Fibroblast of mammary gland (primary cell): ENCODE measurements at regions not wholly inside any gene's neighbourhood (a gene's known extent, or its start where the extent isn't known, plus 50 kb on each side); places are given as distances from the start of the nearest gene placed in this dataset.
A peak's percentile ranks its signal among the peaks of the same experiment; 100 is the strongest.

ENCODE experiments used
- DNase-seq: peaks from one replicate; pipeline ENCODE4 v3.0.0-alpha.2; 2010; ENCODE audit warnings: low read depth
- H3K4me3 ChIP-seq: 2 replicates; pipeline ENCODE4 v1.5.1; 2011; ENCODE audit warnings: low read depth, mild to moderate bottlenecking, low read length, moderate library complexity; ENCODE audit not compliant: control insufficient read depth
- TF ChIP-seq, protein P1 (sequence below): conservative IDR thresholded peaks from 2 replicates; pipeline ENCODE4 v1.5.1; 2011; ENCODE audit warnings: low read depth, low read length, inconsistent platforms; ENCODE audit not compliant: control insufficient read depth, insufficient read depth

DNA sequence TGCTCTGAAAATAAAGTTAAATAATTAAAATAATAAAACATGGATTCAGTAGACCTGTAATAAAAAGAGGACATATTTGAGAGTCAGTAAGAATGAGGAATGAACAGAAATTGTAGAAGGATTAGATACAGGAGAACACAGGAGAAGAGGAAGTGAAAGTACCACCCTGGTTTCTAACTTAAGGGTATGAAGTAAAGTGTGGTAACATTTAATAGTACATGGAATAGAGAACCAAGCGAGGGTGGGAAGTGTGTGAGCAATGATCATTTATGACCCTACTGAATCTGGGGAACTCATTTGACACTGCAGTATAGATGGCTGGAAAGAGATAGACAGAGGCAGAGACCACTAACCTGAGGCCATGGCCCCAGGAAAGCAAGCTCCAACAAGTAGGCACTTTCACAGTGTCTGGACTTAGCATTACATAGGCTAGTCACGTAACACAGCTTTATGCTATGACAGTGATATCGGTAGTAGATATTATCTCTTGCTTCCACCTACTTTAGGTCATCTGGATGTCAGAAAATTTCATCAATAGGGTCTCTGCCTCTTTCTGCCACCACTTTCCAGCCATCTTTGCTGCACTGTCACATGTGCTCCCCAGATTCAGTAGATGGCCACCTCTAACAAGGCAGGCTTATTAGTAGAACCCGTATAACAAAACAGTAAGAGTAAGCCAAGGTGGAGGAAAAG, 633.9 kb upstream of the MIR17HG start:
- H3K4me3 ChIP-seq: no peak overlapping the region
- no peak for DNase-seq
- TF ChIP-seq, protein P1, sequence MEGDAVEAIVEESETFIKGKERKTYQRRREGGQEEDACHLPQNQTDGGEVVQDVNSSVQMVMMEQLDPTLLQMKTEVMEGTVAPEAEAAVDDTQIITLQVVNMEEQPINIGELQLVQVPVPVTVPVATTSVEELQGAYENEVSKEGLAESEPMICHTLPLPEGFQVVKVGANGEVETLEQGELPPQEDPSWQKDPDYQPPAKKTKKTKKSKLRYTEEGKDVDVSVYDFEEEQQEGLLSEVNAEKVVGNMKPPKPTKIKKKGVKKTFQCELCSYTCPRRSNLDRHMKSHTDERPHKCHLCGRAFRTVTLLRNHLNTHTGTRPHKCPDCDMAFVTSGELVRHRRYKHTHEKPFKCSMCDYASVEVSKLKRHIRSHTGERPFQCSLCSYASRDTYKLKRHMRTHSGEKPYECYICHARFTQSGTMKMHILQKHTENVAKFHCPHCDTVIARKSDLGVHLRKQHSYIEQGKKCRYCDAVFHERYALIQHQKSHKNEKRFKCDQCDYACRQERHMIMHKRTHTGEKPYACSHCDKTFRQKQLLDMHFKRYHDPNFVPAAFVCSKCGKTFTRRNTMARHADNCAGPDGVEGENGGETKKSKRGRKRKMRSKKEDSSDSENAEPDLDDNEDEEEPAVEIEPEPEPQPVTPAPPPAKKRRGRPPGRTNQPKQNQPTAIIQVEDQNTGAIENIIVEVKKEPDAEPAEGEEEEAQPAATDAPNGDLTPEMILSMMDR: no peak

DNA sequence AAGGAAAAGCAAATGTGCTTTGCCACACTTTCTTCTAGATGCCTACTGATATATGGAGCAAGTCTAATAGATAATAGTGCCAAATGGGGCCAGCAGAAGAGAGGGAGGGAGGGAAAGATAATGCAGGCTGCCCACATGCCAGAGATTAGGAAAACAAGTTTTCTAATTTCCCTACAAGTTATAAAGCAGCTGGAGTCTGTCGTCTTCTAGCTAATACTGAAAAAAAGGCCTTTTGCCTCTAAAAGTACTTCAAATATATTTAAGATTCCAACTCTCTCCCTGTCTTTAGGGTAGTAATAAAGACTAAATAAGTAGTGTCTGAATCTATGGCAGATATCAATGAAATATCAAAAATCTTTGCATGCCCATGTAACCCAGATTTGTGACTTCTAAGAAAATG, 632.0 kb upstream of the MIR17HG start:
- no peak for DNase-seq
- H3K4me3 ChIP-seq: no peak overlapping the region
- TF ChIP-seq, protein P1: no peak

DNA sequence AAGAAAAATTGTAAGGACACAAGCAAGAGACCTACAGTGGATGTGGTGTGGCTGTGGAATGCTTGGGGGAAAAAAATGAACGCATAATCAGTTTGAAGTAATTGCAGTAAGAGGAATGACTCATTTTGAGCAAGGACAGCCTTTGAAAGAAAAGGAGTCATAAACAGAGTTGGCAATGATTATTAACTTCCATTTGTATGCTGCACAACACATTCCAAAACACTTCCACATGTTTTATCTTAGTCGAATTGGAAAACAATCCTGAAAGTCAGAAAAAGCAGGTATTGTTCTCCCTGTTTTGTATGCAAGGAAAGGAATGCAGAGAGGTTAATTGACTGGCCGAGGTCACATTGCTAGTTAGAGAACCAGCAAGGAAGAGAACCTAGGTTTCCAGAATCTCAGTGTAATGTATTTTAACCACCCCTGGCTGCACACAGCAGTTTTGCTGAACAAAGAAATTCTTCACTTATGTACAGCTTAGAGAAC, 630.0 kb upstream of the MIR17HG start:
- TF ChIP-seq, protein P1: no peak
- no peak overlapping the region for H3K4me3 ChIP-seq
- DNase-seq: peak; percentile 85

DNA sequence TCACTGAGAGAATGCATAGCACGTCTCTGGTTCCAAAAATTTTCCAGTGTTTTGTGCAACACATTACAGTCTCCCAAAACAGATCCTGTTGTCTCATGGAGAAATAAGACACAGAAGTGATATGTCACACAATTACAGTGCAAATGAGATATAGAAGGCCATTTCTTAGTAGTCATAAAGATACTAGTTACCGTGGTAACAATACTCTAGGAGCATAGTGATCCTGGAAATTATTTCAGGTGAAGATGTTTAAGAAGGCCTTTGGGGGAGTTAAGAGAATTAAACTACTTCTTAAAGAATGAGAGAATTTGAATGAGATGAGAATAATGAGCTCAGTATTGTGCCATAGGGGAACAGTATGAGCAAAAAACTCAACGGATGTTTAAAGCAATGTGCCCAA, 628.0 kb upstream of the MIR17HG start:
- H3K4me3 ChIP-seq: no peak overlapping the region
- TF ChIP-seq, protein P1: no peak
- DNase-seq: no peak

DNA sequence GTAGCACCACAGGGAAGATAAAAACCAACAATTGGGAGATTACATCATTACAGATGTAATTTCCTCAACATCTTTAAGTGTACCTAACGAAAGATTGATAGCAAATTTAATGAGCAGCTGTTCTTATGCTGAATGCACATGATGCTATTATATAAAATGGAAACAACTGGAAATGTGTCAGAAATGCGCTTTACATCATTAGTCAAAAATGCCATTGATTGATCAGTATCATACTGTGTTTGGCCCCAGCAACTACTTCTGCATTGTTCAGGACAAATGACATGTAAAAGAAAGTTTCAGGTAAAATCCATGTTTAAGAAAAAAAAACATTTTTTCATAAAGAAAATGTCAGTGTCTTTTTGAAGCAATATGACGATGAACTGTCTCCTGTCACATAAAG, 625.5 kb upstream of the MIR17HG start:
- no peak overlapping the region for H3K4me3 ChIP-seq
- no peak for DNase-seq
- TF ChIP-seq, protein P1: no peak

DNA sequence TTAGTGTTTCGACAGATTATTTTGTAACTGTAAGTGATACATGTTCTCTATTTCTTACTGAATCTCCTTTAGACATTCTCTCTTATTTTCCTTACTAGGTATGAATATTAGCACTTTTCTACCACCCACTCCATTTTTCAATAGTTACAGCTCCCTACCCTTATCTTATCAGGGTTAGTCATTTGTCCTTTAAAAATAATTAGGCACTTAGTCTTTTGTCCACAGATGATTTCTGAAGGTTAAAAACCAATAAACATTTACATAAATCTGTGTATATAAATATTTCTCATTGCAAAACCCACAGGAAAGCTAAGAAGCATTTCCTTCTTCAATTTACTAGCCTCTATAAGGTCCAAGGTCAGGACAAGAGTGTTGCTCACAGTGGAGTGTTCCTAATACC, 624.1 kb upstream of the MIR17HG start:
- TF ChIP-seq, protein P1: no peak
- no peak for DNase-seq
- no peak overlapping the region for H3K4me3 ChIP-seq
